Lung (tissue), 11 donors: ENCODE measurements at regions not wholly inside any gene's neighbourhood (a gene's known extent, or its start where the extent isn't known, plus 50 kb on each side); places are given as distances from the start of the nearest gene placed in this dataset.

Experiments used
- ATAC-seq: fragments of 200-7000 bp; cut with Tn5 transposase; one replicate; pipeline ENCODE4 v1.9.1; 2020; ENCODE audit warnings: moderate number of reproducible peaks; ENCODE audit not compliant: insufficient read depth, low FRiP score
- DNase-seq, 3 donors: peaks; one replicate each; pipeline ENCODE4 v3.0.0-alpha.2; 2013 to 2017
- H3K27ac ChIP-seq, 2 donors: one replicate each; pipeline ENCODE4 v1.5.1; 2013; ENCODE audit warnings: mild to moderate bottlenecking in 2 of 2, moderate library complexity in 2 of 2, control low read depth in 1 of 2, inconsistent platforms in 1 of 2, low read depth in 1 of 2, low read length in 1 of 2
- H3K27me3 ChIP-seq, 3 donors: one replicate each; pipeline ENCODE4 v1.5.1; 2013; ENCODE audit warnings: low read length in 2 of 3; ENCODE audit not compliant: control insufficient read depth in 3 of 3, insufficient read depth in 3 of 3
- H3K36me3 ChIP-seq, 4 donors: one replicate each; pipeline ENCODE4 v1.5.1; 2013; ENCODE audit warnings: low read length in 4 of 4, mild to moderate bottlenecking in 1 of 4, moderate library complexity in 1 of 4; ENCODE audit not compliant: control insufficient read depth in 4 of 4, insufficient read depth in 4 of 4
- H3K4me1 ChIP-seq, 5 donors: one replicate each; pipeline ENCODE4 v1.5.1; 2013; ENCODE audit warnings: low read length in 5 of 5, mild to moderate bottlenecking in 2 of 5, moderate library complexity in 1 of 5; ENCODE audit not compliant: control insufficient read depth in 5 of 5, insufficient read depth in 5 of 5
- H3K4me3 ChIP-seq: one replicate; pipeline ENCODE4 v1.5.1; 2013; ENCODE audit warnings: mild to moderate bottlenecking, control low read depth, moderate library complexity
- H3K9ac ChIP-seq, 2 donors: one replicate each; pipeline ENCODE4 v1.5.1; 2013; ENCODE audit warnings: low read length in 2 of 2, control low read depth in 1 of 2; ENCODE audit not compliant: insufficient read depth in 1 of 2
- H3K9me3 ChIP-seq, 4 donors: one replicate each; pipeline ENCODE4 v1.5.1; 2013; ENCODE audit warnings: low read length in 3 of 4, mild to moderate bottlenecking in 1 of 4, moderate library complexity in 1 of 4; ENCODE audit not compliant: control insufficient read depth in 4 of 4, insufficient read depth in 3 of 4
- CTCF ChIP-seq: IDR thresholded peaks from 2 replicates; pipeline ENCODE4 v1.5.1; 2012; ENCODE audit warnings: mild to moderate bottlenecking; ENCODE audit errors: control extremely low read depth, extremely low read depth
- WGBS, 2 donors: extraction: QIAGEN DNeasy Blood & Tissue Kit; methylation state at CpG; one replicate each; pipeline ENCODE4 v1.1.7; 2013; 5-methylcytosine and 5-hydroxymethylcytosine counted together
- donor health status: control.
- donor health status: control.
- donor health status: Bipolar disorder and iron deficiency.
- donor health status: healthy.
- donor health status: DM: yes; HTN: yes; CAD: no.

- H3K4me3 ChIP-seq = no peak overlapping the region
- no peak overlapping the region for H3K9ac ChIP-seq
- DNase-seq (no peak), ATAC-seq (no peak)
- peaks cover 0 to 11% (median 2%) of the 10 kb centered on the region in 4 donors for H3K9me3 ChIP-seq
- no peak for TF ChIP-seq CTCF
- no peaks in the 10 kb centered on the region for H3K27me3 ChIP-seq
- 72 to 81% methylated on average over 1 of the region's 1 CpG for WGBS, 2 donors
- no peaks in the 10 kb centered on the region for H3K36me3 ChIP-seq
- H3K4me1 ChIP-seq = no peaks in the 10 kb centered on the region
- H3K27ac ChIP-seq = no peak overlapping the region
Observed at GRCh38 chr17:54324813-54325212, 502.1 kb downstream of the KIF2B start.

GRCh38 chr17:54339731-54340130, 517.0 kb downstream of the KIF2B start:
- DNase-seq (no peak), ATAC-seq (no peak)
- no peaks in the 10 kb centered on the region for H3K36me3 ChIP-seq
- H3K9me3 ChIP-seq = peaks cover 0 to 3% (median under 1%) of the 10 kb centered on the region in 4 donors
- WGBS, 2 donors = 79 to 87% methylated on average over 1 of the region's 1 CpG
- no peaks in the 10 kb centered on the region for H3K27me3 ChIP-seq
- H3K4me3 ChIP-seq = no peak overlapping the region
- H3K27ac ChIP-seq = no peak overlapping the region
- H3K9ac ChIP-seq = no peak overlapping the region
- no peaks in the 10 kb centered on the region for H3K4me1 ChIP-seq
- TF ChIP-seq CTCF = no peak

- DNase-seq (no peak), ATAC-seq (no peak)
- Histone ChIP-seq H3K9ac (no peak overlapping the region), H3K4me3 (no peak overlapping the region), H3K4me1 (no peaks in the 10 kb centered on the region), H3K9me3 (no peaks in the 10 kb centered on the region), H3K36me3 (no peaks in the 10 kb centered on the region), H3K27me3 (no peaks in the 10 kb centered on the region), H3K27ac (no peak overlapping the region)
- TF ChIP-seq CTCF = no peak
- 90% methylated on average over 1 of the region's 1 CpG for WGBS, 2 donors
Observed at GRCh38 chr17:54347495-54347894, 524.8 kb downstream of the KIF2B start.

- Histone ChIP-seq H3K36me3 (no peaks in the 10 kb centered on the region), H3K4me1 (no peaks in the 10 kb centered on the region), H3K4me3 (no peak overlapping the region), H3K27ac (no peak overlapping the region), H3K9me3 (no peaks in the 10 kb centered on the region), H3K27me3 (no peaks in the 10 kb centered on the region), H3K9ac (no peak overlapping the region)
- no peak for TF ChIP-seq CTCF
- no peak for DNase-seq
- no peak for ATAC-seq
Observed at GRCh38 chr17:54348234-54348633, 525.5 kb downstream of the KIF2B start.
